ENCODE measurements at regions not wholly inside any gene's neighbourhood (a gene's known extent, or its start where the extent isn't known, plus 50 kb on each side); places are given as distances from the start of the nearest gene placed in this dataset.
"Not testable (repeated sequence)": the region's sequence is repeated elsewhere in the genome, so short reads cannot be mapped to it uniquely, and the experiment has no call there.

DNA sequence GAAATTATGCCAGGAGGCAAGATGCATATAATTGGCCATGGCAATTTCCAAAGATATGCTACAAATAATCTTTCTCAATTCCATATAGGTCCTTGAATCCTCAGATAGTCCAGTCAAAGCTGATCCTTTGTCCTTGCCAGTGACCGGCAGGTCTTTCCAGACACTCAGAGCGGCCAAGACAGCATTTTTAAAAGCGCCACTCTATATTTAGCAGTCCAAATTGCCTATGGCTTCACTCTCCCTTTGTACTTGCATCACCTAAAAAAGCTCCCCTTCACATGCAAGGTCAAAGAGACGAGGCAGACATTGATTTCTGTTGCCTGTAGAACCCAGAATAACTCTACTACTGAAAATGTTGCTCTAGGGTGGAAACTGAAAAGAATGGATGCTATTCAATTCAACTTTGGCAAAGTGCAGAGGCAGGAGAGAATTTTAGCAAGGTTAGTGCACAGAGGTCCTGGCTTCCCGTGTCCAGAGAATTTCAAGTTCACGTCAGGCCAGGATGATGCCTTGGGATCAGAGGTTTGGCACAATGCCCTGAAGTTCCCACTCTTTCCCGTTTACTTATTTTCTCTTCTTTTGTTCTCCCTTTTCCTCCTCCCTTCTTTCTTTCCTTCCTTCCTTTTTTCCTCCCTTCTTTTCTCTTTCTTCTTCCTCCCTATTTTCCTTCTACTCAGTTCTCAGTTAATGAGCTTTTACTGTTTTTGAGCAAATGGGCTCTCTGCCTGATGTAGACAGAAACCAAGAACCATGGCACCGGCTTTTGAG is 108.5 kb downstream of the KCNK1 start:
- DNase-seq = no peak

DNA sequence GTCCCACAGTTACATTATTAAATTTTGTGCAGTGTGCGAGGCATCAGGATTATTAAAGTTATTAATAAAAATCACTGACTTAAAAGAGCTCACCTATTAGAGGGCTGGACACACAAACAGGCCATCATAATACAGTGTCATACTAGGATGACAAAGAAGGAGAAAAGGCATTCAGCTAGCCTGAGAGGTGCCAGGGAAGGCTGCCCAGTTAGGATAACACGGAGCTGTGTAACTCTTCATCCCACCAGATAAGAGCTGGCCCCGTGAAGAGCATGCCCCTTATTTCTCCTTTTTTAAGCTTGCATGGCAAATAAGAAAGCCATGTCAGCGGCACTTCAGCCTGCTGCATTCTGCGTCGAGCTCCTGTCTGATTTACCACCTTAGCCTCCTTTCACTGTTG is 109.5 kb downstream of the KCNK1 start:
- no peak for DNase-seq

DNA sequence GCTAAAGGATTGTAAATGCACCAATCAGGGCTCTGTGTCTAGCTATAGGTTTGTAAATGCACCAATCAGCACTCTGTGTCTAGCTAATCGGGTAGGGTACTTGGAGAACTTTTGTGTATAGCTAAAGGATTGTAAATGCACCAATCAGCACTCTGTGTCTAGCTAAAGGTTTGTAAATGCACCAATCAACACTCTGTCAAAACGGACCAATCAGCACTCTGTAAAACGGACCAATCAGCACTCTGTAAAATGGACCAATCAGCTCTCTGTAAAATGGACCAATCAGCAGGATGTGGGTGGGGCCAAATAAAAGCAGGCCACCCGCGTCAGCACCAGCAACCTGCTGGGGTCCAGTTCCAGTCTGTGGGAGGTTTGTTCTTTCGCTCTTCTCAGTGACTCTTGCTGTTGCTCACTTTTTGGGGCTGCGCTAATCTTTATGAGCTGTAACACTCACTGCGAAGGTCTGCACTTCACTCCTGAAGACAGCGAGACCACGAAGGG is 110.3 kb downstream of the KCNK1 start:
- DNase-seq = not testable (repeated sequence)

DNA sequence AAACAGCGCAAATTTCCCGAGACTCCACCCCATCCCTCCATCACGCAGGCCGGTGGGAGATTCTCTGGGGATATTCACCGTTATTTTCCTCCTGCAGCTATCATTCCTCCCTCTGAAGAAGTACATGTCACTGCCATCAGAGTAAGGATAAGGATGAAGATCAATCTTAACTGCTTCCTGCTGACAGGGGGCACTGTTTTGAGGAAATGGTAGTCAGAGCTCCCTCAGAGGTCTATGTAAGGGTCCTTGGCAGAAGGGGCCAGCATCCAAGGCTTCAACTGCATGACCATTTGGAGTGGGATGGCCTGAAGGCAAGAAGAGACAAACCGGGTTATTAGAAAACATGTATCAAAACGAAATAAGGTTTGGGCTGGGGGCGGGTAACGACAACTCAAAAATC is 111.5 kb downstream of the KCNK1 start:
- no peak for DNase-seq

DNA sequence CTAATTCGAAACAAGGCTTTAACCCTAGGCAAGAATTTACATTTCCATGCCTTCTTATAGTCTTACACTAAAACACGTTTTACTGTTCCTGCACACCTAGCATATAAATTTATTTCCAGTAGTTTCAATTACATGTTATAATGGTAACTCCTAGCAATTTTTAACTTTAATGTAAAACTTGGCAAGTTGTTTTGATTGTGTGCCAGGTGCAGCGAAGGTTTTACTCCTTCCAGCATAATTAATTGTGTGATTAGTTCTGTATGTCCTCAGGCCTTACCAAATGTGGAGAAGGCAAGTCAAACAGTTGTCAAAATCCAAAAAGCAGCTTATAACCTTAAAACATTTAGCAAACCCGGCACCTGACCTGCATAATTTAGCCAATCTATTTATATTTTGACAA is 114.8 kb downstream of the KCNK1 start:
- DNase-seq = no peak

DNA sequence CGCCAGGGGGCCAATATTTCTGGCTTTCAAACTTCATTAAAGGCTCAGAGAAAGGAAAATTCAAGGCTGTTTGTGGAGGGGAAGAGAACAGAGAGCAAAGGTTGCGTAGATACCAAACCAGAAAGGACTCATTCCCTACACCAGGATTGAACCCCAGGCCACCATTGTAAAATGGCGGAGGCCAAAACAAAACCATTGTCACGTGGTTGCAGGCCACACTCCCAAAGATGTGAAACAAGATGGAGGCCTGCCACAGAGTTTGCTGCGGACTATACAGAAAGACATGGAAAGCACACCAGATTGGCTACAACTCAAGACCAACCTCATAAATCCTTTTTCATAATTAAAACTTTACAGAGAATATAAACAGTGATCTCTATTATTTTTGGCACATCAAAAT is 116.5 kb downstream of the KCNK1 start:
- DNase-seq = no peak

DNA sequence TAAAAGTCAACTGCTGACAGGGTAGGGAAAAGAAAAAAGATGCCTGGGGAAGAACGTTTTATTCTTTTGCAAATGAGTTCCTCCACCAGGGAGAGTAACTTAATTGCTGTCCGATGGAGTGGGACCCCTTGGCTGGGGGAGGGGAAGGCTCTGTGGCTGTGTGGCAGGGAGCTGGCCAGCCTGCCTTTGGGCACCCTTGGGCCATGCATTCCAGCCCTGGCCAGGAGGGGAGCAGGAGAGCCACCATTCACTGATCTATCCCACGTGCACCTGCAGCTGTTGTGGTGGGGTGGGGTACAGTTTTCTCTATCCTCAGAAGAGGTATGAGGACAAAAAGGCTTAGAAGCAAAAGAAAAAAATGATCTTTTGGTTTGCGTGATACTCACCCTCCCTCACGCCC is 116.9 kb downstream of the KCNK1 start:
- DNase-seq = no peak

DNA sequence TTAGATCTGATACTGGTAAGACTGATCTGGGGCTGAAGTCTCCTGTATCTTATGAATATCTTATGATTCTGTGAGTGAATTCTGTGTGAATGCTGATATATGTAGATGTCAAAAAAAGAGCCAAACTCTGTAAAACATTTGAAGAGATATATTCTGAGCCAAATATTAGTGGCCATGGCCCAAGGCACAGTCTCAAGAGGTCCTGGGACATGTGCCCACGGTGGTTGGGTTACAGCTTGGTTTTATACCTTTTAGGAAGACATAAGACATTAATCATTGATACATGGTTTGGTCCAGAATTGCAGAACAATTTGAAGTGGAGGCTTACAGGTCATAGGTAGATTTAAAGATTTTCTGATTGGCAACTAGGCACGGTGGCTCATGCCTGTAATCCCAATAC is 118.3 kb downstream of the KCNK1 start:
- no peak for DNase-seq

DNA sequence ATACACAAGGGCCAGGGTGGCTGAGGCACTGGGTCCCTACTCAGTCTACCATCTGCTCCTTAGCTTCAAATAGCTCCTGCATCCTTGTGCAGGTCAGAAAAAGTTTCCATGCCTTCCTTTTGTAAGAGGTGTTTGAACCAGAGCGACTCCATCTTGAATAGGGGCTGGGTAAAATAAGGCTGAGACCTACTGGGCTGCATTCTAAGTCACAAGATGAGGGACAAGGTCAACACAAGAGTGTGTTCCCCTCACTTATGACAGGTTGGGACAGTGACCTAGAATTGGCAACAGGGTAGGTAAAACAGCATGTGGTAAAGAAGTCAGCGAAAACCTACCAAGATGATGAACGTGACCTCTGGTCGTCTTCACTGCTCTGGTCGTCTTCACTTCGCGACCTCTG is 120.5 kb downstream of the KCNK1 start:
- DNase-seq = no peak

DNA sequence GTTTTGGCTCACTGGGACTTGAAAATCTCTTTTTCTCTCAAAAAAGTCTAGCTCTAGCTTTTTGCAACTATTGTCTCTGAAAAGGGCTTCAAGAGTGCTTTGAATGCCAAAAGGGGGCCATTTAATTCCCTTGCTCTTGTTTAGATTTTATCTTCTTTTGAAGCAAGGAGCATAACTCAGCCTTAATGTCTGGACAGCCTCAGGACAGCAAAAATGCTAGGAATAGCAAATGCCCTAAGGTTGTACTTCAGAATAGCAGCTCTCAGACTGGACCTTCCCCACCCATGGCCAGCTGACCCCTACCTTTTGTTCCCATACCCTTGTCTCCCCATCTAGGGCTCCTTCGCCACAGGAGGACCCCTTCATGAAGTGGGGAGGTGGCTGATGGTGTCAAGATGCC is 121.4 kb downstream of the KCNK1 start:
- DNase-seq = no peak

DNA sequence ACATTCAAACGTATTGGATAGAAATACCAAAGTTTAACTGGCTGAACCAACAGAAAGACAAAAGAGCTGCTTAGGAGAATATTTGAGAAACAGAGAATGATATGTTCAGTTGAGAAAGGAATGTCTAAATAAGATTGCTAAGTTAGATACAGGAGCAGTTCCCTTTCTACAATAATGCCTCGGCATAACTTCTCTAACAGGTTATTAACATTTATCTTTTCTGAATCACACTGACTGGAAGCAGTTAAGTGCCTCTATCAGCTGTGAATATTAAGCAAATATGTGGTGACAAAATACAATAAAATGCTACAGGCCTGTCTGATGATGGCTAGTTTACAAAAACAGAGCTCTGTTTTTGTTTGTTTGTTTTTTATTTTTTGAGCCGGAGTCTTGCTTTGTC is 121.9 kb downstream of the KCNK1 start:
- DNase-seq = no peak

DNA sequence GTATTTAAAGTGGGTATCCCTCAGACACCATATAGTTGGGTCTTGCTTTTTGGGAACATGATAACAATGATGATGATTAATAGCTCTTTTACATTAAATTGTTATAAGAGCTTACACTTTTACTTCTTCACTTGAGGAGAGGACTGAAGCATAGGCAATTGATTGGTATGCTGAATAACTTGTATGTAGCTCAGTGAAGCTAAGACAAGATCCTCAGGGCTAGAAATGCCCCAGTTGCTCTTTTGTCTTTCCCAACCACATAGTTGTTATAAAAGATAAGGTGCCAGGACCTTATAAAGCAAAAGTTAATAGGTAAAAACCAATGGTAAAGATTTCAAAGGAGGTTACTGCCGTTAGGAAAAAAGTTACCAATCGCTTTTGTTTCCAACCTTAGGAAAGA is 123.4 kb downstream of the KCNK1 start:
- no peak for DNase-seq

DNA sequence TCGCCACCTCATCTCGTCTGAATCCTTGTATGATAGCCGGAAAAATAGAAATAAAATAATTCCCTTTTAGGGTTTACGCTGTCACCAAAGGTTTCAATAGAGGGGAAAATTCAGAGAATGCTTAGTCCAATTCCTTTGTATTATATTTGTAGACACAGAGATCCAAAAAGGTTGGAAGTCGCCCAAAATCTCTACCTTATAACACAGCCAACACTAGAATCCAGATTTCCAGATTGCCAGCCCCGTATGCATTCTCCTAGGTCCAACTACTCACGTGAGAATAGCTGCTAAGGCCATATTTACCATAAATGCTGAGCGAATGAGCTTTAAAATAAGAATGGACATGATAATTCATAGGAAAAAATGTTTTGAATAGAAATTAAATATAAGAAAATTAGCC is 124.5 kb downstream of the KCNK1 start:
- DNase-seq = no peak

DNA sequence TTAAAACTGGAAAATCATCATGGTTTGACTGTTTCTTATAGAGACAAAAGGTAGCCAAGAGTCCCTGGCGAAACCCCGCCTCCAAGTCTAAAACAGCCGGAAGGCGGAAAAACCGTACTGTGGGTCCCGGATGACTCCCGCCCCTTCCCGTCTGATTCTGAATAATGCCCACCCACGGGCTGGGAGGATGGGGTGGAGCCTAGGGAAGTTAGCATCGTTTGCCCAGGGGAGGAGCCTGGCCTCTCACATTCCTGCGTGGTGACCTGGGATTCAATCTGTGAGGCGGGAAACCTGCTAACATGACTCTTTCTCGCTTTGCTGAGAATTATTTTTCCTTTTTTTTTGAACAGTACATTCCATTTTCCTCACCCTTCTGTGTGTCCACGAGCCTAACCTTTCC is 124.9 kb downstream of the KCNK1 start:
- DNase-seq = no peak

DNA sequence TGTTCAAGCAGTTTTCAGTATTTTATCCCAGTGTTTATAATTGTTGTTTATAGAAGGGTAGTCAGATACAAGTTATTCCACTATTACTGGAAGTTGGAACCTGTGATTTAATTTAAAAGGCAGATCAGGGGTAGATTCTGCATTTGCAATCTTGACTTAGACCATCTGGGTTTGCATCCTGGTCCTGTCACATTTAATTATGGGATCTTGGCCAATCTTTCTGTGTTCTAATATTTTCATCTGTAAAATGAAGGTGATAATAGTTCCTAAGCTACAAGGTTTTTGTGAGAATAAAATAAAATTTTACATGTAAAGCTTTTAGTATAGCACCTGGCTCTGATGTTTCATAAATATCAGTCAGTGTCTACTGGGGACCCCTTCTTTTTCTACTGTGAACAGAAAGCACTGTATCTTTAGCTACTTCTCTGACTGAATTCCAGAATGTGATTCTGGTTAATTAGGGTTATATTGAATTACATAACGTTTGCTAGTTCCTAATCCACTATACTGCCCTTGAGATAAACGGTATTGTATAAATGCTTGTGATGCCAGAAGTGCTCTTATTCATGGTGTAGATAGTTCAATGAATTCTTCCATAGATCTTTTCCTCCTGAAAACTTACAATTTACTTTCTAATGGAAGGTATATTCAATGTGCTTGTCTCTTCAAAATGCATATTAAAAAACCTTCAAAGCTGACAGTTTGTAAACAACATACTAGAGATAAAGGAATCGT is 131.0 kb downstream of the KCNK1 start:
- DNase-seq = no peak

DNA sequence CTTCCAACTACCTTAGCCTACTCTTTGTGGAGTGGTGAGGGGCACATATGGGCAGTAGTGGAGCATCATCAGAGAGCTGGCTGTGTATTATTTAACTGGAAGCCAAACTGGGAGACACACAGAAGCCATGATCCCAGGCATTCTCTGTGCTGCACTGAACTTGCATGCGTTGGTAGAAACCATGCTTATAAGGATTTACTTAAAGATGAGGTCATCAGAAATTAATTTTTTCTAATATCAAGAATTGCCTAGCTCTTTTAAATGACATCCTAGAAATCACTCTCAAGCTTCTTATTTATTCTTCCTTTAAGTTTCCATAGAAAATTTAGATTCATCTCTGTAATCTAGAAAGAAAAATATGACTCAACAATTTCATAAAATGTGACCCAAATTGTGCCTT is 136.2 kb downstream of the KCNK1 start:
- no peak for DNase-seq

DNA sequence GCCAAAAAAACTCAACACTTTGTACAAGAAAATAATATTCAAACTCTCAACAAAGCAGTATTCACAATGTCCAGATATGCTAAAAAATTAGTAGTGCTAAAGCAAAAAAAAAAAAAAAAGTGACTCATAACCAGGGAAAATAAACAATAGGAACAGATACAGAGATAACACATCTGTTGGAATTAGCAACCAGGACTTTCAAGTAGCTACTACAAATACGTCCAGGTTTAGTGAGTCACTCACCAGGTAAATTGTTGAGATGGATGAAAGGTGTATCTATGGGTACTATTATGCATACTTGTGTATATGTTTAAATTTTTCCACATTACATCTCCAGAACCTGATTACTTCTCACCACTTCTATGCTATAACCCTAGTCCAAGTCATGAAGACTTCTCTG is 144.8 kb upstream of the SLC35F3 start:
- no peak for DNase-seq

DNA sequence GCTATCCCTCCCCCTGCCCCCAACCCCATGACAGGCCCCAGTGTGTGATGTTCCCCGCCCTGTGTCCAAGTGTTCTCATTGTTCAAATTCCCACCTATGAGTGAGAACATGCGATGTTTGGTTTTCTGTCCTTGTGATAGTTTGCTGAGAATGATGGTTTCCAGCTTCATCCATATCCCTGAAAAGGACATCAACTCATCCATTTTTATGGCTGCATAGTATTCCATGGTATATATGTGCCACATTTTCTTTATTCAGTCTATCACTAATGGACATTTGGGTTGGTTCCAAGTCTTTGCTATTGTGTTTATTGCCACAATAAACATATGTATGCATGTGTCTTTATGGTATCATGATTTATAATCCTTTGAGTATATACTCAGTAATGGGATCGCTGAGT is 140.2 kb upstream of the SLC35F3 start:
- not testable (repeated sequence) for DNase-seq

DNA sequence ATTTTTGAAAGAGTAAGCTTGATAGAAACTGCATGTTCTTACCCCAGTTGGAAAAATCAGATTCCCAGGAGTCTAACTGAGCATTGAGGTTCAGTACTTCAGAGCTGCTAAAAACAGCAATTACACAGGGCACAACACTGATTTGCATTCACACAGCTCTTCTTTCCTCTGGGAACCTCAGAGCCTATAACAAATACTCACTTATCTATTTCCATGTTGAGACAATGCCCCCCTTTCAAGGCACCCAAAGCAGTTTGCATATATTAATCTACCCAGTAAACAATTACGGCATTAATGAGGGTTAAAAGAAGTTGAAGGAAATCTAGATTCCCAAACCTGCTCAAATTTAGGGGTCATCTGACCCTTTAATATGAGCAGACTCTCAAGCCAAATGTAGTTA is 126.9 kb upstream of the SLC35F3 start:
- no peak for DNase-seq

DNA sequence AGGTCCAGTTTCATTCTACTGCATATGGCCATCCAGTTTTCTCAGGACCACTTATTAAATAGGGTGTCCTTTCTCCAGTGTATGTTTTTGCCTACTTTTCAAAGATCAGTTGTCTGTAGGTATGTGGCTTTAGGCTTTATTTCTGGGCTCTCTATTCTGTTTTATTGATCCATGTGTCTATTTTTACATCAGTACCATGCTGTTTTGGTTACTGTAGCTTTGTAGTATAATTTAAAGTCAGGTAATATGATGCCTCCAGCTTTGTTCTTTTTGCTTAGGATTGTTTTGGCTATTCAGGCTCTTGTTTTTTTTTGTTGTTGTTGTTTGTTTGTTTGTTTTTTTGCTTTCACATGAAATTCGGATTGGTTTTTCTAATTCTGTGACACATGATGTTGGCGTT is 124.4 kb upstream of the SLC35F3 start:
- no peak for DNase-seq

DNA sequence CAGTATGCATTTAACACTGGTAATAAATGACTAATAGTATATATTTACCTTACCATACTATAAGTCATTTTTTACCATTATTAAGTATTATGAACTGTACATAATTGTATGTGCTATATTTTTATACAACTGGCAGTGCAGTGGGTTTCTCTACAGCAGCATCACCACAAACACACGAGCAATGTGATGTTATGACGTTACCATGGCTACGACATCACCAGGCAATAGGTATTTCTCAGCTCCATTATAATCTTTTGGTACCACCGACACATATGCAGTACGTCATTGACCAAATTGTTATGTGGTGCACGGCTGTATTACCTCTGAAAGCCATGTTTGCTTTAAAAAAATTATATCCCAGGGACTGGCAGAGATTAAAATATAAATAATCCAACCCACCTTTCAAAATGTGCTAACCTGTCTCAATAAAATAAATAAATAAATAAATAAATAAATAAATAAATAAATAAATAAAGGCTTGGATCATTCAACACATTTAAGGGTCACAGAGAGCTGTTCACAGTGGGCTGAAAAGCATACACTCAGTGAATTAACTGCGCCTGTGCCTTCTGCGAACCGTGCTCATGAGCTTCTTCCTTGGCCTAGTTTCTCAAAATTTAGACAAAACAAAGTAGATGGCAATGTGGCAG is 121.4 kb upstream of the SLC35F3 start:
- DNase-seq = no peak

DNA sequence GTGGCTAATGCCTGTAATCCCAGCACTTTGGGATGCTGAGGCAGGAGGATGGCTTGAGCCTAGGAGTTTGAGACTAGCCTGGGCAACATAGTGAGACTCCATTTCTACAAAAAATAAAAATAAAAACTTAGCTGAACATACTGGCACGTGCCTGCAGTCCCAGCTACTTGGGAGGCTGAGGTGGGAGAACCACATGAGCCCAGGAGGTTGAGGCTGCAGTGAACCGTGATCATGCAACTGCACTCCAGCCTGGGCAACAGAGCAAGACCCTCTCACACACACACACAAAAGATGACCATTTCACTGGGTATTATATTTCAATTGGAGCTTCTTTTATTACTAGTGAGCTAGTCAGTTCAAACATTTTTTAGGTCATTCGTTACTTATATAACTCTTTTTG is 116.9 kb upstream of the SLC35F3 start:
- DNase-seq = no peak

DNA sequence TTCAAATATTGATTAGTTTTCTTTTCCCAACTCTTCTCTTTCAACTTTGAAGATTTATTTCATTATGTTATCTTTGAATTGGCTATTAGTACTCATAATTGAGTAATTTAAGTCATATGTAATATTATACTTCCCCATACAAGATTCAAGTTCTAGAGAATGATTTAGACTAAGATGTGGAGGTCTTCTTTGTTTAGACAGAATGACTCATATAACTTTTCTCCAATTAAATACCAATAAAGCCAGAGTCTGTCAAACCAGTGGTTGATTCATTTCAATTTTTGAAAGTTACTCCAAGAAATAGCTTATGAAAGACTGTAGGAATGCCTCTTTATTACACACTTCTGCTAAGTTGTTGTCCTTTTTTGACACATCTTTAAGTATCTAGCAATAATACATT is 115.8 kb upstream of the SLC35F3 start:
- no peak for DNase-seq

DNA sequence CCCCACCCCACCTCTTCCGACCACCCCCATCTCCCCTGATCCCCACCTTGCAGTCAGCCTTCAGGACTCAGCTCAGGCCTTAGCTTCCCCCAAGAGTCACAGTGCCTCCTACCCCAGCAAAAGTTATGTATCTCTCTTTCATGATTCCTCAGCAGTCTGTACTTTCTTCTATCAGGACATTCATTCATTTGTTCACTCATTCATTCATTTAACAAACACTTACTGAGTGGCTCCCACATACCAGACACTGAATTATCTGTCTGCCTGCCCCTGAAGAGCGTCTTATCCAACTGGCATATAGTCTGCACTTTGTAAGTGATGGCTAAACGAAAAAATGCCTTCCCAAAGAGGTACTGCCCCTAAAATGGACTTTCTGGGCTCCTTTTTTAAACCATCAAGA is 114.4 kb upstream of the SLC35F3 start:
- DNase-seq = no peak

Measured in Kasumi-1 (cell line).